ENCODE measurements at regions not wholly inside any gene's neighbourhood (a gene's known extent, or its start where the extent isn't known, plus 50 kb on each side); places are given as distances from the start of the nearest gene placed in this dataset.

DNA sequence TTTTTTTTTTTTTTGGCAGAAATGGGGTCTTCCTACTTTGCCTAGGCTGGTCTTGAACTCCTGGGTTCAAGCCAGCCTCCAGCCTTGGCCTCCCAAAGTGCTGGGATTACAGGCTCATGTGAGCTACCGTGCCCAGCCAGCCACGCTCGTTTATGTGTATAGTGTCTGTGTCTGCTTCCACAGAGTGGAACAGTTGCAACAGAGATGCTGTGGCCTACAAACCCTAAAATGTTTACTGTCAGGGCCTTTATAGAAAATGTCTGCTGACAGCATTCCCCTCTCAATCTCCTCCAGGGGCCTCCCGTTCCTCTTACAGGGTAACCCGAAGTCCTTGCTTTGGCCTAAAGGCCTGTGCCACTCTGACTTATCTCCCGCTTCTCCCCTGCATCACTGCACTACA lies 87.6 kb upstream of the LEP start:
- Mint-ChIP-seq H3K27me3 (ENCODE audit: insufficient read depth, unreplicated experiment) (peaks cover 26% of the 10 kb centered on the region), H3K4me3 (ENCODE audit: unreplicated experiment) (no peak overlapping the region), H3K27ac (ENCODE audit: unreplicated experiment) (no peak overlapping the region), H3K36me3 (ENCODE audit: insufficient read depth, unreplicated experiment) (no peaks in the 10 kb centered on the region), H3K9me3 (ENCODE audit: unreplicated experiment) (no peaks in the 10 kb centered on the region), H3K4me1 (ENCODE audit: low read depth, unreplicated experiment) (peaks cover 9% of the 10 kb centered on the region)
- Histone ChIP-seq H3K36me3 (ENCODE audit: control insufficient read depth, insufficient read depth, low read length) (no peaks in the 10 kb centered on the region), H3K4me3 (ENCODE audit: low read depth, low read length) (no peak overlapping the region), H3K27me3 (replicated peaks; ENCODE audit: control insufficient read depth, insufficient read depth, low read length) (no peaks in the 10 kb centered on the region), H3K9me3 (no peaks in the 10 kb centered on the region), H3K4me1 (0 out of 2 replicates have a peak, but pooled peaks cover 3% of the 10 kb centered on the region)
- BruUV-seq (replicated peaks) = no TSS peak
- ChIA-PET CTCF (interaction anchor here (2.0 kb wide), 1 partner anchor 56 kb away, joined by 17 read pairs; no protein-coding TSS in a partner anchor), POLR2A (no interaction called here)
- TF ChIP-seq, protein P1, sequence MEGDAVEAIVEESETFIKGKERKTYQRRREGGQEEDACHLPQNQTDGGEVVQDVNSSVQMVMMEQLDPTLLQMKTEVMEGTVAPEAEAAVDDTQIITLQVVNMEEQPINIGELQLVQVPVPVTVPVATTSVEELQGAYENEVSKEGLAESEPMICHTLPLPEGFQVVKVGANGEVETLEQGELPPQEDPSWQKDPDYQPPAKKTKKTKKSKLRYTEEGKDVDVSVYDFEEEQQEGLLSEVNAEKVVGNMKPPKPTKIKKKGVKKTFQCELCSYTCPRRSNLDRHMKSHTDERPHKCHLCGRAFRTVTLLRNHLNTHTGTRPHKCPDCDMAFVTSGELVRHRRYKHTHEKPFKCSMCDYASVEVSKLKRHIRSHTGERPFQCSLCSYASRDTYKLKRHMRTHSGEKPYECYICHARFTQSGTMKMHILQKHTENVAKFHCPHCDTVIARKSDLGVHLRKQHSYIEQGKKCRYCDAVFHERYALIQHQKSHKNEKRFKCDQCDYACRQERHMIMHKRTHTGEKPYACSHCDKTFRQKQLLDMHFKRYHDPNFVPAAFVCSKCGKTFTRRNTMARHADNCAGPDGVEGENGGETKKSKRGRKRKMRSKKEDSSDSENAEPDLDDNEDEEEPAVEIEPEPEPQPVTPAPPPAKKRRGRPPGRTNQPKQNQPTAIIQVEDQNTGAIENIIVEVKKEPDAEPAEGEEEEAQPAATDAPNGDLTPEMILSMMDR (IDR thresholded peaks at IDR 0.05; ENCODE audit: insufficient read depth in 1 of 2, low read depth in 1 of 2, low read length in 1 of 2, severe bottlenecking in 1 of 2, unreplicated experiment in 1 of 2) = no peak
- intact Hi-C loops (cut with micrococcal nuclease; ENCODE audit: unreplicated experiment) = no loop called here
- DNase-seq = no peak

DNA sequence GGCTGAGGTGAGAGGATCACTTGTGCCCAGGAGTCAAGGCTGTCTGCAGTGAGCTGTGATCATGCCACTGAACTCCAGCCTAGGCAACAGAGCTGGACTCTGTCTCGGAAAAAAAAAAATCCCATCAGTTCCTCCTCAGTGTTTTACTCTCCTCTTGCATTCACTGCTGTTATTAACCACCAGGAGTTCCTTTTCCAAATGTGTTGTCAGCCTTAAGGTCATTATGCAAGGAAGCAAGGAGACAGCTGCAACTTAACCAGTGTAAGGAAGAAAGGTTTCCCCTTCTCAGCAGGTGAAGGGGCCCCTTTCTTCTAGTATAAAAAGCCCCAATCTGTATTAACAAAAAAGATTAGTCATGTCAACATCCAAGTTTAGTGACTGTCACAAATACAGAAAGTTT lies 86.6 kb upstream of the LEP start:
- Mint-ChIP-seq H3K36me3 (ENCODE audit: insufficient read depth, unreplicated experiment) (no peaks in the 10 kb centered on the region), H3K9me3 (ENCODE audit: unreplicated experiment) (no peaks in the 10 kb centered on the region), H3K27ac (ENCODE audit: unreplicated experiment) (no peak overlapping the region), H3K4me1 (ENCODE audit: low read depth, unreplicated experiment) (peaks cover 9% of the 10 kb centered on the region), H3K4me3 (ENCODE audit: unreplicated experiment) (no peak overlapping the region), H3K27me3 (ENCODE audit: insufficient read depth, unreplicated experiment) (peaks cover 23% of the 10 kb centered on the region)
- BruUV-seq (replicated peaks) = no TSS peak
- Histone ChIP-seq H3K36me3 (ENCODE audit: control insufficient read depth, insufficient read depth, low read length) (no peaks in the 10 kb centered on the region), H3K4me1 (0 out of 2 replicates have a peak, but pooled peaks cover 3% of the 10 kb centered on the region), H3K9me3 (no peaks in the 10 kb centered on the region), H3K4me3 (ENCODE audit: low read depth, low read length) (no peak overlapping the region), H3K27me3 (replicated peaks; ENCODE audit: control insufficient read depth, insufficient read depth, low read length) (no peaks in the 10 kb centered on the region)
- ChIA-PET CTCF (interaction anchor here (2.0 kb wide), 1 partner anchor 55 kb away, joined by 17 read pairs; no protein-coding TSS in a partner anchor), POLR2A (no interaction called here)
- TF ChIP-seq, protein P1 (IDR thresholded peaks at IDR 0.05; ENCODE audit: insufficient read depth in 1 of 2, low read depth in 1 of 2, low read length in 1 of 2, severe bottlenecking in 1 of 2, unreplicated experiment in 1 of 2) = no peak
- no peak for DNase-seq
- intact Hi-C loops (cut with micrococcal nuclease; ENCODE audit: unreplicated experiment) = no loop called here

DNA sequence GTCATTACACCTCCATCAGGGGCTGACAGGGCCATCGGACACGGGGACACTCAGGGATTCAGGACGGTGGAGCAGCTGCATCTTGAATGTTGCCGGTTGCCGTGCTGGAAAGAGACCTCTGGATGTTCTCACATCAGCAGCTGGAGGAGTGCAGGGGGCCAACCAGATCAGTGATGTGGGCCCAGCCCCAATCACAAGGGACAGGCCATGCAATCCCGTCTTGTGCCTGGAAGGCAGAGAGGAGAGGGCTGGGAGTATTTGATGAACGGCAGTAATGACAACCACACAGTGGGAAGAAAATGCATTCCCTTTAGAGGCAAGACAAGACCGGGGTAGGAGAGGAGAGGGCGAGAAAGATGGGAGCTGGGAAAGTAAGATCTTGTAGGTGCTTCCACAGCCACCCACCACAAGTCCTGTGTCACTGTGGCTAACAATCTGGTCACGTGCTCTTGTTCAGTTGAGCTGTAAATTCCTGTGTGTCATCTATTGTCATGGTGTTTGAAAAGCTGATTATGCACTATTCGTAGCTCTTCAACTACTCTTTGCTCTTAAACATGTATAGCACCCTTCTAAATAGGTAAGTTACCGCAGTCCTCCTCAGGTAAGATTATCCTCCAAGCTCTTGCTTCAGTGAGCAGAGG lies 85.9 kb upstream of the LEP start:
- intact Hi-C loops (cut with micrococcal nuclease; ENCODE audit: unreplicated experiment) = no loop called here
- 0 out of 2 replicates have a peak, but pooled peaks cover 3% of the 10 kb centered on the region for H3K4me1 ChIP-seq
- no peak overlapping the region for H3K4me3 ChIP-seq (ENCODE audit: low read depth, low read length)
- H3K27me3 ChIP-seq (replicated peaks; ENCODE audit: control insufficient read depth, insufficient read depth, low read length) = no peaks in the 10 kb centered on the region
- H3K36me3 ChIP-seq (ENCODE audit: control insufficient read depth, insufficient read depth, low read length) = no peaks in the 10 kb centered on the region
- no peak for DNase-seq
- no TSS peak for BruUV-seq (replicated peaks)
- TF ChIP-seq, protein P1 (IDR thresholded peaks at IDR 0.05; ENCODE audit: insufficient read depth in 1 of 2, low read depth in 1 of 2, low read length in 1 of 2, severe bottlenecking in 1 of 2, unreplicated experiment in 1 of 2) = no peak
- Mint-ChIP-seq H3K4me1 (ENCODE audit: low read depth, unreplicated experiment) (peaks cover 9% of the 10 kb centered on the region), H3K36me3 (ENCODE audit: insufficient read depth, unreplicated experiment) (no peaks in the 10 kb centered on the region), H3K9me3 (ENCODE audit: unreplicated experiment) (no peaks in the 10 kb centered on the region), H3K27me3 (ENCODE audit: insufficient read depth, unreplicated experiment) (peaks cover 24% of the 10 kb centered on the region), H3K27ac (ENCODE audit: unreplicated experiment) (no peak overlapping the region), H3K4me3 (ENCODE audit: unreplicated experiment) (no peak overlapping the region)
- POLR2A ChIA-PET = interaction anchor here (0.6 kb wide), 1 partner anchor 314 kb away, joined by 6 read pairs; no protein-coding TSS in a partner anchor
- CTCF ChIA-PET = interaction anchor here (0.9 to 2.0 kb wide), 2 partner anchors 20 to 54 kb away, joined by 5 to 17 read pairs; no protein-coding TSS in a partner anchor
- H3K9me3 ChIP-seq = no peaks in the 10 kb centered on the region

Measured in Caco-2 (cell line).